MM.1S (cell line): ENCODE measurements at regions not wholly inside any gene's neighbourhood (a gene's known extent, or its start where the extent isn't known, plus 50 kb on each side); places are given as distances from the start of the nearest gene placed in this dataset.
"Not testable (repeated sequence)": the region's sequence is repeated elsewhere in the genome, so short reads cannot be mapped to it uniquely, and the experiment has no call there.

ENCODE experiments used
- DNase-seq: peaks from one replicate; pipeline ENCODE4 v3.0.0-alpha.2; 2015
- H2AFZ ChIP-seq: fragments of 300-600 bp; sonication (generic); 2 replicates; pipeline ENCODE4 v1.6.0; 2016; ENCODE audit warnings: antibody characterized with exemption, low read length
- H3F3A ChIP-seq: fragments of 300-600 bp; sonication (generic); 2 replicates; pipeline ENCODE4 v1.6.1; 2016; ENCODE audit warnings: mild to moderate bottlenecking, antibody characterized with exemption, low read length, moderate library complexity, mixed read lengths; ENCODE audit not compliant: insufficient read depth
- H3K27ac ChIP-seq: fragments of 300-600 bp; sonication (generic); 2 replicates; pipeline ENCODE4 v1.5.1; 2016; ENCODE audit warnings: mild to moderate bottlenecking, low read length
- H3K27me3 ChIP-seq: fragments of 300-600 bp; sonication (generic); replicated peaks from 2 replicates; pipeline ENCODE4 v1.6.0; 2016; ENCODE audit warnings: low read length; ENCODE audit not compliant: insufficient read depth
- H3K36me3 ChIP-seq: fragments of 300-600 bp; sonication (generic); replicated peaks from 2 replicates; pipeline ENCODE4 v1.6.1; 2016; ENCODE audit warnings: mild to moderate bottlenecking, low read length, mixed read lengths; ENCODE audit not compliant: insufficient read depth
- H3K4me1 ChIP-seq: fragments of 300-600 bp; sonication (generic); 2 replicates; pipeline ENCODE4 v1.6.1; 2016; ENCODE audit warnings: low read length, mixed read lengths
- H3K4me2 ChIP-seq: fragments of 300-600 bp; sonication (generic); 2 replicates; pipeline ENCODE4 v1.6.0; 2016; ENCODE audit warnings: low read depth, low read length
- H3K4me3 ChIP-seq: fragments of 300-600 bp; sonication (generic); 2 replicates; pipeline ENCODE4 v1.5.1; 2016; ENCODE audit warnings: low read length, mixed read lengths
- H3K79me2 ChIP-seq: fragments of 300-600 bp; sonication (generic); 2 replicates; pipeline ENCODE4 v1.6.1; 2016; ENCODE audit warnings: mixed run types, low read length, mixed read lengths
- H3K9ac ChIP-seq: fragments of 300-600 bp; sonication (generic); 2 replicates; pipeline ENCODE4 v1.6.1; 2016; ENCODE audit warnings: low read length, mixed read lengths
- H3K9me2 ChIP-seq: fragments of 300-600 bp; sonication (generic); replicated peaks from 2 replicates; pipeline ENCODE4 v1.6.1; 2016; ENCODE audit warnings: mild to moderate bottlenecking, low read length, mixed read lengths; ENCODE audit not compliant: insufficient read depth
- H3K9me3 ChIP-seq: fragments of 300-600 bp; sonication (generic); replicated peaks from 2 replicates; pipeline ENCODE4 v1.6.1; 2016; ENCODE audit warnings: mild to moderate bottlenecking, low read length, mixed read lengths; ENCODE audit not compliant: insufficient read depth
- H4K20me1 ChIP-seq: fragments of 300-600 bp; sonication (generic); 2 replicates; pipeline ENCODE4 v1.6.1; 2016; ENCODE audit warnings: mild to moderate bottlenecking, low read length, moderate library complexity, mixed read lengths; ENCODE audit not compliant: insufficient read depth
- CTCF ChIP-seq: fragments of 300-600 bp; sonication (generic); IDR thresholded peaks from 2 replicates; pipeline ENCODE4 v1.5.1; 2016; ENCODE audit warnings: antibody characterized with exemption, low read length, mixed read lengths
- EZH2 ChIP-seq: fragments of 300-600 bp; sonication (generic); optimal IDR thresholded peaks from 2 replicates; pipeline ENCODE3; 2017; ENCODE audit warnings: low read depth, mild to moderate bottlenecking, antibody characterized with exemption, low read length, mixed read lengths
- EZH2phosphoT487 ChIP-seq: fragments of 300-600 bp; sonication (generic); IDR thresholded peaks from 2 replicates; pipeline ENCODE4 v1.6.1; 2018; ENCODE audit warnings: antibody characterized with exemption, low read length

GRCh38 chr1:54475357-54475881, 69.2 kb upstream of the SSBP3 start:
- TF ChIP-seq EZH2 (no peak), CTCF (no peak), EZH2phosphoT487 (no peak)
- Histone ChIP-seq H3K9ac (no peak overlapping the region), H3K9me2 (no peaks in the 10 kb centered on the region), H3K36me3 (no peaks in the 10 kb centered on the region), H3K4me2 (no peak overlapping the region), H3K4me3 (no peak overlapping the region), H3F3A (no peaks in the 10 kb centered on the region), H3K79me2 (no peaks in the 10 kb centered on the region), H2AFZ (no peak overlapping the region), H3K4me1 (no peaks in the 10 kb centered on the region), H3K27me3 (peaks cover 9% of the 10 kb centered on the region; the same call in 1 of the 2 replicates), H4K20me1 (no peaks in the 10 kb centered on the region), H3K27ac (no peak overlapping the region), H3K9me3 (no peaks in the 10 kb centered on the region)
- no peak for DNase-seq

GRCh38 chr1:54474310-54475251, 68.4 kb upstream of the SSBP3 start:
- H3F3A ChIP-seq, result no peaks in the 10 kb centered on the region
- no peaks in the 10 kb centered on the region for H3K9me3 ChIP-seq
- H2AFZ ChIP-seq, result no peak overlapping the region
- H3K4me3 ChIP-seq, result no peak overlapping the region
- no peak overlapping the region for H3K9ac ChIP-seq
- no peak overlapping the region for H3K27ac ChIP-seq
- H3K79me2 ChIP-seq, result no peaks in the 10 kb centered on the region
- H4K20me1 ChIP-seq, result no peaks in the 10 kb centered on the region
- no peaks in the 10 kb centered on the region for H3K36me3 ChIP-seq
- TF ChIP-seq EZH2phosphoT487 (no peak), EZH2 (no peak), CTCF (no peak)
- H3K4me1 ChIP-seq, result no peaks in the 10 kb centered on the region
- no peak overlapping the region for H3K4me2 ChIP-seq
- H3K27me3 ChIP-seq, result peaks cover 9% of the 10 kb centered on the region; the same call in 1 of the 2 replicates
- DNase-seq, result no peak
- H3K9me2 ChIP-seq, result no peaks in the 10 kb centered on the region

GRCh38 chr1:54471588-54471987, 65.4 kb upstream of the SSBP3 start:
- H3K9me2 ChIP-seq, result no peaks in the 10 kb centered on the region
- H3K9ac ChIP-seq, result no peak overlapping the region
- DNase-seq, result no peak
- no peaks in the 10 kb centered on the region for H4K20me1 ChIP-seq
- peaks cover 5% of the 10 kb centered on the region; the same call in 1 of the 2 replicates for H3K27me3 ChIP-seq
- H3K9me3 ChIP-seq, result no peaks in the 10 kb centered on the region
- no peaks in the 10 kb centered on the region for H3K36me3 ChIP-seq
- H3K27ac ChIP-seq, result no peak overlapping the region
- H2AFZ ChIP-seq, result no peak overlapping the region
- H3K79me2 ChIP-seq, result no peaks in the 10 kb centered on the region
- no peaks in the 10 kb centered on the region for H3K4me1 ChIP-seq
- H3K4me3 ChIP-seq, result no peak overlapping the region
- no peak overlapping the region for H3K4me2 ChIP-seq
- no peaks in the 10 kb centered on the region for H3F3A ChIP-seq
- no peak for TF ChIP-seq CTCF
- TF ChIP-seq EZH2phosphoT487, result no peak
- no peak for TF ChIP-seq EZH2

- H3K4me2 ChIP-seq, H3F3A ChIP-seq, H3K9ac ChIP-seq, H3K79me2 ChIP-seq, H3K36me3 ChIP-seq, H3K27me3 ChIP-seq, H3K9me3 ChIP-seq, H4K20me1 ChIP-seq, H3K27ac ChIP-seq, DNase-seq, H3K4me1 ChIP-seq, H2AFZ ChIP-seq, H3K9me2 ChIP-seq, H3K4me3 ChIP-seq: not testable (repeated sequence)
Measured at GRCh38 chr1:54469444-54469843, 63.2 kb upstream of the SSBP3 start.

- not testable (repeated sequence) for H3K79me2 ChIP-seq, DNase-seq
Measured at GRCh38 chr1:54468288-54469084, 62.3 kb upstream of the SSBP3 start.

More at GRCh38 chr1:54468288-54469084, 62.3 kb upstream of the SSBP3 start:
- not testable (repeated sequence) for H3K9me2 ChIP-seq, H3F3A ChIP-seq, H3K36me3 ChIP-seq, H2AFZ ChIP-seq, H3K9ac ChIP-seq, H3K4me3 ChIP-seq, H4K20me1 ChIP-seq, H3K27me3 ChIP-seq, H3K4me2 ChIP-seq, H3K27ac ChIP-seq, H3K9me3 ChIP-seq
- peaks cover 13% of the 10 kb centered on the region for H3K4me1 ChIP-seq
